CD14-positive monocyte (primary cell): ENCODE measurements at regions not wholly inside any gene's neighbourhood (a gene's known extent, or its start where the extent isn't known, plus 50 kb on each side); places are given as distances from the start of the nearest gene placed in this dataset.

Experiments used
- DNase-seq, 3 donors: peaks; one replicate each; pipeline ENCODE4 v3.0.0-alpha.2; 2011 to 2022
- H2AFZ ChIP-seq: 2 replicates; pipeline ENCODE4 v1.6.0; 2012; ENCODE audit warnings: mild to moderate bottlenecking, low read depth, low read length, inconsistent platforms; ENCODE audit not compliant: insufficient read depth, poor library complexity, severe bottlenecking
- H3K27ac ChIP-seq, 2 donors: 1 replicate in 1 of 2; 2 replicates in 1 of 2; pipeline ENCODE4 v1.5.1; 2012 to 2013; ENCODE audit warnings: low read length in 2 of 2, control low read depth in 1 of 2, inconsistent platforms in 1 of 2, low read depth in 1 of 2, mild to moderate bottlenecking in 1 of 2
- H3K27me3 ChIP-seq, 2 donors: one replicate each; pipeline versions ENCODE4 v1.6.0 to v1.6.1; 2011 to 2013; ENCODE audit warnings: low read length in 2 of 2; ENCODE audit not compliant: control insufficient read depth in 2 of 2, insufficient read depth in 2 of 2
- H3K36me3 ChIP-seq, 2 donors: replicated peaks in 1 of 2; 1 replicate in 1 of 2; 2 replicates in 1 of 2; pipeline versions ENCODE4 v1.5.1 to v1.6.1; 2012 to 2013; ENCODE audit warnings: low read length in 2 of 2, control low read depth in 1 of 2, inconsistent platforms in 1 of 2, mild to moderate bottlenecking in 1 of 2; ENCODE audit not compliant: insufficient read depth in 2 of 2, control insufficient read depth in 1 of 2
- H3K4me1 ChIP-seq, 2 donors: 1 replicate in 1 of 2; 2 replicates in 1 of 2; pipeline versions ENCODE4 v1.5.1 to v1.6.1; 2012 to 2013; ENCODE audit warnings: low read length in 2 of 2, control low read depth in 1 of 2, inconsistent platforms in 1 of 2, mild to moderate bottlenecking in 1 of 2, moderate library complexity in 1 of 2; ENCODE audit not compliant: insufficient read depth in 2 of 2, control insufficient read depth in 1 of 2
- H3K4me2 ChIP-seq: replicated peaks from 2 replicates; pipeline ENCODE3; 2012; ENCODE audit warnings: low read length, moderate library complexity, mild to moderate bottlenecking; ENCODE audit not compliant: poor library complexity, severe bottlenecking; ENCODE audit errors: extremely low read depth
- H3K4me3 ChIP-seq, 3 experiments: fragments of 200-600 bp in 1 of 3; sonication (generic) in 1 of 3; replicated peaks in 1 of 3; 1 replicate in 2 of 3; 2 replicates in 1 of 3; pipeline ENCODE4 v1.5.1; 2011 to 2013; ENCODE audit warnings: low read length in 3 of 3, mild to moderate bottlenecking in 3 of 3, control low read depth in 2 of 3, low read depth in 2 of 3, inconsistent platforms in 1 of 3, moderate library complexity in 1 of 3
- H3K79me2 ChIP-seq: 2 replicates; pipeline ENCODE4 v1.6.0; 2012; ENCODE audit warnings: mild to moderate bottlenecking, control low read depth, inconsistent platforms, low read length, moderate library complexity; ENCODE audit not compliant: insufficient read depth
- H3K9ac ChIP-seq: 2 replicates; pipeline ENCODE4 v1.6.0; 2017; ENCODE audit warnings: low read length, mild to moderate bottlenecking; ENCODE audit not compliant: insufficient read depth, poor library complexity, severe bottlenecking
- H3K9me3 ChIP-seq, 2 donors: replicated peaks in 1 of 2; 1 replicate in 1 of 2; 2 replicates in 1 of 2; pipeline versions ENCODE4 v1.5.1 to v1.6.1; 2012 to 2013; ENCODE audit warnings: low read length in 2 of 2, control low read depth in 1 of 2; ENCODE audit not compliant: control insufficient read depth in 1 of 2, insufficient read depth in 1 of 2
- H4K20me1 ChIP-seq: 2 replicates; pipeline ENCODE4 v1.6.0; 2012; ENCODE audit warnings: mild to moderate bottlenecking, low read length, control low read depth, moderate library complexity; ENCODE audit not compliant: insufficient read depth
- H3K27ac Mint-ChIP-seq, 7 donors: one replicate each; pipeline ENCODE4 v1.8.0; 2020; ENCODE audit warnings: mild to moderate bottlenecking in 7 of 7, mixed read lengths in 7 of 7, moderate library complexity in 6 of 7, inconsistent platforms in 2 of 7
- H3K27me3 Mint-ChIP-seq, 3 donors: one replicate each; pipeline ENCODE4 v1.8.0; 2021 to 2022; ENCODE audit warnings: low read depth in 3 of 3, mild to moderate bottlenecking in 3 of 3, mixed read lengths in 3 of 3, moderate library complexity in 3 of 3, inconsistent platforms in 1 of 3
- H3K36me3 Mint-ChIP-seq, 2 donors: one replicate each; pipeline ENCODE4 v1.8.0; 2020; ENCODE audit warnings: mixed read lengths in 2 of 2, inconsistent platforms in 1 of 2, mild to moderate bottlenecking in 1 of 2
- H3K4me1 Mint-ChIP-seq: one replicate; pipeline ENCODE4 v1.8.0; 2020; ENCODE audit warnings: mild to moderate bottlenecking, mixed read lengths
- H3K4me3 Mint-ChIP-seq, 2 donors: one replicate each; pipeline ENCODE4 v1.8.0; 2020; ENCODE audit warnings: mild to moderate bottlenecking in 2 of 2, mixed read lengths in 2 of 2, moderate library complexity in 1 of 2
- H3K9me3 Mint-ChIP-seq, 7 donors: one replicate each; pipeline ENCODE4 v1.8.0; 2020 to 2022; ENCODE audit warnings: mixed read lengths in 7 of 7, mild to moderate bottlenecking in 6 of 7, moderate library complexity in 6 of 7, inconsistent platforms in 2 of 7
- CTCF ChIP-seq: fragments of 200-600 bp; IDR thresholded peaks from one replicate; pipeline ENCODE4 v1.8.0; 2022; ENCODE audit warnings: antibody characterized with exemption, mild to moderate bottlenecking
- WGBS: methylation state at CpG from one replicate; pipeline ENCODE4 v1.1.5; 2013; ENCODE audit warnings: missing lambda C conversion rate; ENCODE audit not compliant: insufficient coverage; 5-methylcytosine and 5-hydroxymethylcytosine counted together
- intact Hi-C, 2 donors: fragments of 100-400 bp; cut with micrococcal nuclease; formaldehyde crosslinking; loops; one replicate each; pipeline versions ENCODE4 v1.15.0 to v1.15.1; 2023

- Histone ChIP-seq H3K4me2 (no peak overlapping the region), H3K27ac (no peak overlapping the region), H3K9ac (no peak overlapping the region), H2AFZ (no peak overlapping the region), H3K36me3 (no peaks in the 10 kb centered on the region), H3K9me3 (no peaks in the 10 kb centered on the region), H3K4me3 (no peak overlapping the region), H3K27me3 (no peaks in the 10 kb centered on the region), H3K79me2 (no peaks in the 10 kb centered on the region), H4K20me1 (no peaks in the 10 kb centered on the region), H3K4me1 (peaks cover 18 to 23% of the 10 kb centered on the region in 2 donors)
- H3K4me1 Mint-ChIP-seq: peaks cover 31% of the 10 kb centered on the region
- H3K9me3 Mint-ChIP-seq: no peaks in the 10 kb centered on the region
- H3K27me3 Mint-ChIP-seq: peaks cover 0 to 4% (median 0%) of the 10 kb centered on the region in 3 donors
- no peak for TF ChIP-seq CTCF
- H3K4me3 Mint-ChIP-seq: no peak overlapping the region
- intact Hi-C loops: no loop called here
- 100% methylated on average over 1 of the region's 2 CpGs for WGBS
- no peaks in the 10 kb centered on the region for H3K36me3 Mint-ChIP-seq
- DNase-seq: no peak
- no peak overlapping the region for H3K27ac Mint-ChIP-seq
These were observed 73.3 kb upstream of the WDR26 start for GRCh38 chr1:224507771-224508523.

DNA sequence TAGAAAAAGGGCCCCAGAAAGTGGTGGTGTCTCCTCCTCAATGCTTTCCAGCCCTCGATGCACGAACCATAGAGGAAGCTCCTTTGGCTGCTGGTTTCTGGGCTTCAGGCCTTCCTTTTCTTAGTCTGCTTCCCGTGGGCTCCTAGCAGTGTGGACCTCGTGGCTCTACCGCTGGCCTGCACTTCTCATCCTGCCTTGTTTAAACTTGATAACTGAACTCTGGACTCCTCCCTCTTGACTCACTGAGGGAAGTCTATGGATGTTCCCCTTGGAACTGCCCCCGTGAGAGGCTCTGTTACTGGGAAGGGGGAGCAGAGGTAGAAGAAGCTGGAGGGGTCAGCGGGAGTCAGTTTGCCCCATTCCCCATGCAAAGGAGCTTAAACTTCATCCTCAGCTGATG is 75.3 kb upstream of the WDR26 start:
- H3K4me2 ChIP-seq: no peak overlapping the region
- no peak for TF ChIP-seq CTCF
- DNase-seq: no peak
- no peaks in the 10 kb centered on the region for H3K9me3 Mint-ChIP-seq
- H3K9ac ChIP-seq: no peak overlapping the region
- peaks cover 0 to 6% of the 10 kb centered on the region in 2 donors for H3K4me1 ChIP-seq
- no peak overlapping the region for H3K4me3 ChIP-seq
- intact Hi-C loops: loop anchor here in 1 of 2 donors (10.0 kb wide), 2 partner anchors 135 to 345 kb away; no protein-coding TSS in a partner anchor
- peaks cover 0 to 4% (median 0%) of the 10 kb centered on the region in 3 donors for H3K27me3 Mint-ChIP-seq
- H3K36me3 Mint-ChIP-seq: no peaks in the 10 kb centered on the region
- H3K27ac ChIP-seq: no peak overlapping the region
- H3K9me3 ChIP-seq: no peaks in the 10 kb centered on the region
- no peaks in the 10 kb centered on the region for H4K20me1 ChIP-seq
- no peaks in the 10 kb centered on the region for H3K36me3 ChIP-seq
- H3K4me3 Mint-ChIP-seq: no peak overlapping the region
- no peaks in the 10 kb centered on the region for H3K27me3 ChIP-seq
- peak overlapping the region in 3 of 7 donors; percentile 10 to 43 (median 12) for H3K27ac Mint-ChIP-seq
- 38% methylated on average over 7 of the region's 7 CpGs for WGBS
- peak overlapping the region; percentile 48 for H2AFZ ChIP-seq
- H3K4me1 Mint-ChIP-seq: peaks cover 19% of the 10 kb centered on the region
- no peaks in the 10 kb centered on the region for H3K79me2 ChIP-seq
